HG02588 (cell line): ENCODE measurements at regions not wholly inside any gene's neighbourhood (a gene's known extent, or its start where the extent isn't known, plus 50 kb on each side); places are given as distances from the start of the nearest gene placed in this dataset.
A peak's percentile ranks its signal among the peaks of the same experiment; 100 is the strongest.

Experiments used
- ATAC-seq: cut with Tn5 transposase; IDR thresholded peaks from one replicate; pipeline ENCODE4 v1.9.1; 2021; ENCODE audit warnings: mild to moderate bottlenecking, moderate library complexity; ENCODE audit not compliant: unreplicated experiment

DNA sequence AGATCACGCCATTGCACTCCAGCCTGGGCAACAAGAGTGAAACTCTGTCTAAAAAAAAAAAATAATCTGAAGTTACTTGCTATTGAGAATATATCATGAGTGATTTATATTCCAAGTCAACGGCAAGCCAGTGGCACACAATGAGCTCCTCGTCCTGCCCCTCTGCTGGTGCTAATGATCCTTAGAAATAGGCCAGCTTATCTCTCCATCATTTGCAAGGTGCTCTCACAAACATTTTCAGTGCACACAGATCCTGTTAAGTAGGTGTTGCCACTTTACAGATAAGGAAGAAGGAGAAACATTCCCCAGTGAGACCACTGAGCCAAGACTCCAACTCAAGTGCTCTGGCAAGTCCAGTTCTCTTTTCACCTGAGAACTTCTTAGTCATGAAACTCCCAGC, 91.3 kb upstream of the GPR45 start:
- ATAC-seq: no peak

DNA sequence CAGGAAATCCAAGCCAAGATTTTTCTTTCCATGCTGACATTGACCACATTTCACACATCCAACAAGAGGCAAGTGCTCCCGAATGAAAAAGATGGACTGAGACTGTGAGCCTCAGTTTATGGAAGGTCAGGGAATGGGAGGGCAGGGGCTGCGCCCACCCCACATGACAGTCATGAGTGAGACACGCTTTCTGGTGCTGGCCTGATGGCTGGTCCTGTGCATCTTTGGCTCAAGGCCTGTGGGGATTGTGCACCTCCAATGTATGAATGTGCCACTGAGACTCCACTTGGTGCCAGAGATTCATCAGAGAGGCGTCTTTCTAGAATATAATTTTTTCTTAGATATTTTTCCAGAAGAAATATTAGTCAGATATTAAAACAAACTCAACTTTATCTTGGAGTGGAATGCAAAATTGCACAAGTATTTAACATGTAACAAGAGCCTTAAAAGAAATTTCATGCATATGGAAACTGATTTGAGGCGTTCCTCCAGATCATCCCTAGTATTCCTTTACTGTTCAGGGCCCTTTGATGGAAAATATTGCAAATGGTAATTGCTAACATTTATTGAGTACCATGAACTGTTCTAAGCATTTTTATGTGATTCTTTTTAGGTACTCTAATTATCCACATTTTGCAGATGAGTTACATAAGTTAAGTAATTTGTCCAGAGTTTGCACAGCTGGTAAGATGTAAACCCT, 87.3 kb upstream of the GPR45 start:
- no peak for ATAC-seq

DNA sequence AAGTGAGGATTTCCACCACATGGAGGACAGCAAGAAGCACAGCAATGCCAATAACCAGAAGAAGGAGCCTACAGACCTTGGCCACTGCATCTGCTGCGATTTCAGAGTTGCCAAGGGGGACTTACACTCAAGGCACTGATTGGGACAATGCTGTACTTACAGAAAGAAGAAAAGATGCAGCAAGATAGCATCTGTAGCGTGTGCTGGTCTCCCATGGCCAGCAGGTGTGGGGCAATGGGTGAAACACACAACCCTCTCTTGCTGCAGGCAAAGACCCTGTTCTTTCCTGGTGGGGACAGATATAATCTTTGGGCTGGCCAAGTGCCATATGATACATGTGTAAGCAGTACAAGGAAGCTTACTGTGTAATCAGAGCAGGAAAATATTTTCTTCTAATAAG, 85.4 kb upstream of the GPR45 start:
- ATAC-seq: no peak

DNA sequence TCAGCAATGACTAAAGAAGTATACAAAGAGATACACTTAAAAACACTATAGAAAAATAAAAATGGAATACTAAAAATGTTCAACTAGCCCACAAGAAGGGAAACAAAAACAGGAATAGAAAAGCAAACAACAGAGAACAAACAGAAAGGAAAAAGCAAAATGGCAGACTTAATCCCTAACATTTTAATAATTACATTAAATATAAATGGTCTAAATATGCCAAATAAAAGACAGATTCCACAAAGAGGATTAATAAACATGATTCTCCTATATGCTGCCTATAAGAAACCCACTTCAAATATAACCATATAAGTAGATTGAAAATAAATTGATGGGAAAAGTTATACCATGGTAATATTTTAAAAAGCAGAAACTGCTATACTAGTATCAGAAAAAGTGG, 83.5 kb upstream of the GPR45 start:
- no peak for ATAC-seq

DNA sequence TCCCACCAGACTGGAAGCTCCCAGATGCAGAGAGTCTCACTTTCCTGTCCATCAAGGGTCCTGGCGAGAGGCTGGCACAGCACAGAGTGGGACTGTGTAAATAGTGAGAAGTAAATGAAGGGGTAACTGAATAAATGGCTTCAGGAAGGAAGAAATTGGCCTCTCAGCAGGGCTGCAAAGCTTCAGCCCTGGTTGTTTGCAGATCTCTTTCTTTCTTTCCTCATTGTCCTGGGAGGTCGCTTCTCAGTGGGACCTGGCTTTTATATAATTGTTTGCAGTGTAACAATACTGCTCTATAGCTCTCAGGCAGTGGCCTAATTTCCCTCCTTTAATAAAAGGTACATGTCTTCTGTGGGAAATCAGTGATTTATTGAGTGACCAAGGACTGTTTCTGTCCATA, 74.9 kb upstream of the GPR45 start:
- no peak for ATAC-seq

DNA sequence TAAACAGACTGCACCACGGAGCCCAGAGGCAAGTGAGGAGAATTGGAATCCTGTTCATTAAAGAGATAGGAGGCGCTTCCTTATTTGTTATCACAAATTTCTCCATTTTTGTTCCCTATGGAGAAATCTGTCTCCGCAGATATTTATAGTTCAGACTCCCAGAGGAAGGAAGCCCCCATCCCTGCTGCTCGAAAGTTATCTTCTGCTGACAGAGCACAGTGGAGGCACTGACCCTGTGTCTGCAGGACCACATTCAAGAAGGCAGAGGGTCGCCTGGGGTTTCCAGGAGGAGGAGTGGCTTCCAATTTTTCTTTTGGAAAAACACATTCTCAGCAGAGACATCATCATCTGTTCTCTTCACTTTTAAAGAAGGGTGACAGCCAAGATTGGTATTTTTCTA, 73.0 kb upstream of the GPR45 start:
- no peak for ATAC-seq

DNA sequence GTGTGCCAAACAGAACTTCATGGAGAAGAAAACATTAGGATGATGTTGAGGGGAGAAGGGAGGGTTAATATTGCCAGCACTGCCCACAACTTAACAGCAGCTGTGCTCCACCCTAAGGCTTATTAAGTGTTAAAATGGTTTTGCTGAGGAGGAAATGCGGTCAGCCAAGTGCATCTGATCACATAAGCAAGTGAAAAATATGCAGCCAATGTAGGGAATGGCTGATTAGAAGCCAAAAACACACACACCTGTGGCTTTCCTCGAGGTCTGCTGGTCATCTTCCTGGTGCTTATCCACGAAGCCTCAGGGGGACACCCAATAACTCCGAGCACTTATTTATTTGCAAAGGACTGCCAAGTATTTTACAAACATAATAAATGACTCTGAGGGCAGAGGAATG, 66.3 kb upstream of the GPR45 start:
- ATAC-seq: no peak

DNA sequence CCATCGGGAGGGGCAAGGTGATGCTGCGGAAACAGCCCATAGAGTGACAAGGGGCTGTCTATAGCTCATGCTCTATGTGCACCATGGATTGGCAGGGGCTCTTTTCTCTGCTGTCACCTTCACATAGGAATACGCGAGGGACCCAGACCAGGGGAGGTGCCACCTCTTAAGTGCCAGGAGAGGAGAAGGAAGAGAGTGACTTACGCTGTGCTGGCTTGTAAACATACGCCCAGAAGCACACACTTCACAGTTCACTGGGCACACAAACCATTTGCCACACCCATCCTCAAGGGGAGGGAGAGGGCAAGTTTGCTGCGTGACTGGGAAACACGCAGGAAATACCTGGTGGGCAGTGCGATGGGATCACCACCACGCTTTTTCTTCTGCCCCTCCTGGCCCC, 65.1 kb upstream of the GPR45 start:
- ATAC-seq: no peak

DNA sequence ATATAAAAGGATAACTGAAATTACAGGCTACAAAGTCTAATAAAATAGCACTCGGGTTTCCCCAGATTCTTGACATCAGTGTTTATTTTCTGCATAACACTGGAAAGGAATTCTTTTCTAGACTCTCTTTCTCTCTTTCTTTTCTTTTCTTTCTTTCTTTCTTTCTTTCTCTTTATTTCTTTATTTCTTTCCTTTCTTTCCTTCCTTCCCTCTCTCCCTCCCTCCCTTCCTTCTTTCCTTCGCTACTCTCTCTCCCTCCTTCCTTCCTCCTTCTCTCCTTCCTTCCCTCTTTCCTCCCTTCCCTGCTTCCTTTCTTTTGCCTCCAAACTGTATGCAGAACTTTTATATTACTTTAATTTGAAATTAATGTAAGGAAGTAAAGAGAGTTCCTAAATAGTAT, 64.5 kb upstream of the GPR45 start:
- ATAC-seq: no peak

DNA sequence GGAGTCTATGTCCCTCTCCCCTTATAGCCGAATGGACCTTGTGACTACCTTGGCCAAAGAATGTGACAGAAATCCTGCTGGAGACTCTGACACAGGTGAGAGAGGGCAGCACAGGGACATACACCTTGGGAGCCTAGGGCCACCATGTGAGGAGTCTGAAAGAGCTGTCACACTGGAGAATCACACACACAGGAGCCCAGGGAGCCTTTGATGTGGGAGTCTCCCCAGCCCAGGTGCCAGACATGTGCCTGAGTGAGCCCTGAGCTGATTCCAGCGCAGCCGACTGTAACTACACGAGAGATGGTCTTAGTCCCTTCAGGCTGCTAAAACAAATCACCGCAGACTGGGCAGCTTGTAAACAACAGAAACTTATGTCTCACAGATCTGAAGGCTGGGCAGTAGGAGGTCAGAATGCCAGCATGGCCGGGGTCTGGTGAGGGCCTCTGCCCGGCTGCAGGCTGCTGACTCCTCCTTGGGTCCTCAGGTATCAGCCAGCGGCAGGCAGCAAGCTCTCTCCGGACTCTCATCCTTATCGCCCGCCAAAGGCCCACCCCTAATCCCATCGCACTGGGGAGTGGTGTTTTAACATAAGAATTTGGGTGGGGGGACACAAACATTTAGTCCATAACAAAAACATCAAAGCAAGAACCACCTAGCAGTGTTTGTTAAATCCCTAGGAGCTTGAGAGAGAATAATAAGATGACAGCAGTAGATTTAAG, 63.8 kb upstream of the GPR45 start:
- ATAC-seq: no peak

DNA sequence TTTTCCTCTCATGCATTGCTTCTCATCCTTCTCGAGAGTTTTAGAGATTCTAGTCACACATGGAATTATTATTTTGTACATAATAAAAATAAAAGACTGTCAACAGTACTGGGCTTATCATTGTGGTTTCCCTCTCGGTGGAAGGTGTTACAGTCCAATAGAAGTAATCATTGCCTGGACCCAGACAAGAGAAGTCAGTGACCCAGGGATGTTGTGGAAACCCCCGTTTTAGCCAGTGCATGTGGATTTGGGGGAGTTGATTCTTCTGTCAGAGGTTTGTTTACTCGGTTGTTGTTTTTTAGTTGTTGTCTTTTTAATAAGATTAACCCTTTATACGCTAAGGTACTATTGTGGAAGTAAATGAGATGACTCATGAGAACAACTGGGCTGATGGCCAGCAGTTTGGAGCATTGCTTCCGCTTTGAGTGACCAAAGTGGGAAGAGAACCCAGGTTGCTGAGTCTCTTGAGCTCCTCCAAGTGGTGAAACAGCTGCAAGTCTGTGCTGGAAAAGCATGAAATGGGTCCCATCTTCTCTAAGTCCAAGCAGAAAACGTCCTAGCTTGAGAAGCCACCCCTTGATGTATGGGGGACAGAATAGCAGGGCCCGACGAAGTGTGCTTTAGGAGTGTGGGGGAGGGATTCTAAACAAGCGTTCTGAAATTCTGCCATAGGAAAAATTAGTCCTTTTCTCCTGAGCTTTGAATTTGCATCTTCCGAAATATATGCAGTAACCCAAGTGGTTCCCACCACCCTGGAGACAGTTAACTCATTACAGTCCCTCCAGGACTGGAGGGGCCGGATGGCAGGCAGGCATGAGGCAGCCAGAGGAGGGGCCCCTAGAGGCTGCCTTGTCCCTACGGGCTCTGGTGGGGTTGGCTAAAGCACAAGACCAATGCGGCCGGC, 61.8 kb upstream of the GPR45 start:
- ATAC-seq: no peak

DNA sequence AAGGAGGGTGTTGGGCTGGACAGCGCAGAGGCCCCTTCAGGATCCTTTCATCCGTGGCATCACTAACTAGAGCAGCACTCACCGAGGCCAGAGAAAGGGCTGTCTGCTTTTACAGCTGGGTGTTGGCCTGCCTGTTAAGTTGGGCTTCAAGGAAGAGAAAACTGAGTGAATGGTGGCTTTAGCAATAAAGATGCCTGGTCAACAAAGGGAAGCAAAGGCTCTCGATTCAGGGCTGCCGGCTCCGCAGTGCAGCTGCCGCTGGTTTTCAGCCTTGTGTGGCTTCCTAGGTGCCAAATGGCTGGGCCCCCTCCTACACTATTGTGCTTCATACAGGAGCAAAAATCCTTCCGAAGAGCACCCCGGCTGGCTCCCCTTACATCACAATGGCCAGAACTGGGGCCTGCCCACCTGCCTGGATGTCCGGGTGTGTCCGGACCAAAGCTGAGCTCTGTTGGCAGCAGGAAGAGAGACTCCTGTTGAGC, 61.0 kb upstream of the GPR45 start:
- no peak for ATAC-seq

DNA sequence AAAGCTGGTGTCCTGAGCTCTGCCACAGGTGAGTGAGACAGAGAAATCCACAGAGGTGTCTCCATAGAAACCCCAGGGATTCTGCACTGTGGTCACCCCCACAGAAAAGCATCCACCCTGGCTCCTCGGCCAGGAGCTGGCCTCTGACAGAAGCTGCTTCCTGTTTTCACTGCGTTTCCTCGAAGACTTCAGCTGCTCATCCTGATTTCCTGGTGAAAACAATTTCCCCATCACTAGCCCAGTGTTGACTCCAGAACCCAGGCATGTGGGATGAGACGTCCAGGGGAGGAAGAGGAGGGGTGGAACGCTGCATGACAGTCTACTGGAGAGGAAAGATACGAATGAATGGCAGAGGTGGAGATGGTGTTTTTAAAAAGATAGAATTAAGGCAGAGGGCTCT, 60.3 kb upstream of the GPR45 start:
- ATAC-seq: no peak

DNA sequence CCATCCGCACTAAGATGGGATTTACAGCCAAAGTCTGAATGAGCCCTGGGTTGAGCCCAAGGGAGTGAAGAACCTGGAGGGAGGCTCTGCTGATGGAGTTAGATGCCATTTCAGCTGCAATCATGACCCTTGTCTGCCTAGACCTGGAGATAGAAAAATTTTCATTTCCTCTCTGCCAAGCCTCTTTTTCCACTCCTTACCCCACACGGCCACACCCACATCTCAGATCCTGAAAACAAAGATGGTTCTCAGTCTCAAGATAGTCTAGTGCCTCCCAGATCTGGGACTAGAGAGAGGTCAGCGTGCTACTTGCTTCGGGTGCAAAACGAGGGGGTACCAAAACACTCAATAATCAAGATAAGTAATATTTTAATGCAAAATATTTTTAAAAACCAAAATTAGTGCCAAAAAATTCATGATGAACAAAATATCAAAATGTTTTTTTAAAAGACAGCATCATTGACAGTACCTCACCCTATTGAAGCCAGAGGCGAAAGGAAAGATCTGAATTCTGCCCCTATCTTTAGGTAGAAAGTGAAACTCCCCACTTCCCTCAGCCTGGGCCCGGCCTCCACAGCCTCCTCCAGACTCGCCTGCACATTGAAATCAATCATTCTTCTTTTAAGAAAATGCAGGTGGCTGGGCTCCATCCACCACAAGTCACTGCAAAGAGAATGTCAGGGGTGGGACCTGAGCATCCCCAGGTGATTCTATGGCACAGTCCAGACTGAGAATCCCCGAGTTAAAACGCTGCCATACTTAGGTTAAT, 57.8 kb upstream of the GPR45 start:
- peak; percentile 57 for ATAC-seq

DNA sequence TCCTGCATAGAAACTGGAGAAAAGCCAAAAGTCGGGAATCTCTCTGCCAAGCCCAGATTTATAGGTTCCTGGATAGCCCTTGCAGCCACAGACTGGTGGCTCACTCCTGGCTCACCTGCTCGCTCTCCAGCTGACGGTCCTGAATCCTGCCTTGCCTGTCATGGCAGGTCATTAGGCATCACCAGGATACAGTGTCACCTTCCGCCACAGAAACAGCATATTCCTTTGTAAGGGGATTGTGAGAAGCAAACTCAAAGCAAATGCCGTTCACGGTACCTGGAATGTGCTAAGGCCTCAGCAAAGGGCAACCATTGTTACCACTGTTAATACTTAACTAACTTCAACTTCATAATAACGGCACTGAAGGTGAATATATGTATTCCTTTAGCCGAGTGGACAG, 57.1 kb upstream of the GPR45 start:
- ATAC-seq: no peak

DNA sequence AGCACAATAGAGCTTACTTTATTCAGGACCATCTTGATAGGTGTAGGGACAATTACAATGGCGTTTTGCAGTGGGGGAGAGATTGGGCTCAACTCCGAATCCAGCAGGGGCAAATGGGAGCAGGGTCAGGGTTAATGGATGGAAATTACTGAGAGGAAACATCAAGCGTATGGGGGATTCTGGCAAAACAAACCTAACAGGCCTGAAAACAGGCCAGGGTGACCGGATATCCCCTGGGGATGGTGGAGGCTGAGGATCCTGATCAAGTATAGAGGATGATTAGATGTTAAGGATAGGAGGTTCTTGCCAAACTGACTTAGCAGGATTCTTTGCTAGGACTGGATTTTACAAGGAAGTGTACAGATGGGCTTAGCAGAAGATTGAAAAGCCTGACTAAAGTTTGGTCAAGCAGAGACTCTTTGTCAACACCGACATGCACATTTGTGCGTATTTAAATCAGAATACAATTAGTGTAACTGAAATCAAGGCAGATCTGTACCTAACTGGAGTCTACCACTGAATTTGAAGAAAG, 54.5 kb upstream of the GPR45 start:
- ATAC-seq: no peak

DNA sequence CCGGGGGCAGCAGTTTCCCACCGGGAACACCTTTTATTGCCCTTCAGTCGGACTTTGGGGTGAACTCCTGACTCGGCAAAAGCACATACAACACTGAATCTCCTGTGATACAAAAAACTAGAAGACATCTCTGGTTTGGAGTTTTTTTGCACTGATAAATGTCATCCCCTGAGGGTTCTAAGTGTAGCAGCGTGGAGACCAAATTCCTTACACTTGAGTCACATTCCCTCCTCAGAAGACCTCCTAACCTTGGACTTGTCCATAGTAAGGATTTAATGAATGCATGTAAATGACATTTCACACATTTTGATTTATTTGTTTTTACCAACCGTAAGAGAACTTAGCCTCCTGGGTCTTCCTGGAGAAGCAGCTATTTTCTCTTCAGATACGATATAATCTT, 54.0 kb upstream of the GPR45 start:
- ATAC-seq: no peak

DNA sequence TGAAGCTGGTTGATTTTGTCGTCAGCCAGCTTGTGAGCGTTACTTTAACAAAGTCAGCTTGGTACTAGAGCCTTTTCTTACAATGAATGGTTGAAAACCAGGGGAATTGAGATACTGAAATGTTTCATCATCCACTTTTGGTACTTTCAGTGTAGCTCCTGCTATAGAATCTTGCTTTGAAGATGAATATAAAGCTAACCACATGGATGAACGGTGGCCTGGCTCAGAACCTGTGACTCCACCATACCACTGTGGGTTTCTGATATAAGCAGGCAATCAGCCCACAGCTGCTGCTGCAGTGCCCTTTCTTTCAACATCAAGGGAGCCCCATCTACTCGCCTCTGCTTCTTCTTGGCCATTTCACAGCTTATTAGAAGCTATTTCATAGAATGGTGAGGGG, 53.2 kb upstream of the GPR45 start:
- ATAC-seq: no peak
